BJ (cell line): ENCODE measurements at regions not wholly inside any gene's neighbourhood (a gene's known extent, or its start where the extent isn't known, plus 50 kb on each side); places are given as distances from the start of the nearest gene placed in this dataset.
"Not testable (repeated sequence)": the region's sequence is repeated elsewhere in the genome, so short reads cannot be mapped to it uniquely, and the experiment has no call there.

ENCODE experiments used
- CTCF ChIA-PET: fragments of 350-600 bp; formaldehyde crosslinking; extraction: SDS; loops from one replicate; lab custom pipeline; 2021; ENCODE audit warnings: antibody characterized with exemption, inconsistent platforms; lab: Yijun Ruan, JAX
- POLR2A ChIA-PET: fragments of 300-600 bp; sonication (Branson Sonifier 250); formaldehyde crosslinking; extraction: SDS; loops from one replicate; lab custom pipeline; 2021; ENCODE audit warnings: antibody characterized with exemption; lab: Charles Lee
- DNase-seq: peaks from one replicate; pipeline ENCODE4 v3.0.0-alpha.2; 2011; ENCODE audit warnings: low read depth
- H3K27me3 ChIP-seq: 2 replicates; pipeline ENCODE4 v1.6.0; 2011; ENCODE audit warnings: low read length; ENCODE audit not compliant: control insufficient read depth, insufficient read depth
- H3K36me3 ChIP-seq: 2 replicates; pipeline ENCODE4 v1.5.1; 2011; ENCODE audit warnings: low read length; ENCODE audit not compliant: control insufficient read depth, insufficient read depth
- H3K4me3 ChIP-seq: 2 replicates; pipeline ENCODE4 v1.5.1; 2011; ENCODE audit warnings: low read depth, mild to moderate bottlenecking, control low read depth, low read length
- CTCF ChIP-seq: IDR thresholded peaks from 2 replicates; pipeline ENCODE4 v1.5.1; 2011; ENCODE audit warnings: low read depth, mild to moderate bottlenecking, control low read depth, inconsistent platforms, low read length, moderate library complexity; ENCODE audit not compliant: insufficient read depth

- ChIA-PET CTCF (interaction anchor here (1.1 to 1.4 kb wide), 2 partner anchors 11 to 14 kb away, joined by 4 to 5 read pairs; no protein-coding TSS in a partner anchor), POLR2A (no interaction called here)
- Histone ChIP-seq H3K36me3 (no peaks in the 10 kb centered on the region), H3K4me3 (no peak overlapping the region), H3K27me3 (no peaks in the 10 kb centered on the region)
- no peak for TF ChIP-seq CTCF
- DNase-seq, result no peak
Measured at GRCh38 chr1:200290010-200290685, 119.7 kb downstream of the ZNF281 start.

DNA sequence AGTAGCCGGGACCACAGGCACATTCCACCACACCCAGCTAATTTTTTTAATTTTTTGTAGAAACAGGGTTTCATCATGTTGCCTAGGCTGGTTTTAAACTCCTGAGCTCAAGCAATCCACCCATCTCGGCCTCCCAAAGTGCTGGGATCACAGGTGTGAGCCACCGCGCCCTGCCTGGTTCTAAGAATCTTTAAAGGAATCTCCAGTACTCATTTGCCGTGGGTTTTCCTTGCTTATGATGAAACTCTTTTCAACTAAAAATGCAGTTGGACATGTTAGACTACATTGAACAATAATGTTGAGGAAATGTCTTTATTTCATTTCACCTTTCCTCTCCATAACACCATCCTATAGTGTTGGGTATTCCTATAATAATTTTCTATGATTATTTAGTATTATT, 121.6 kb downstream of the ZNF281 start:
- CTCF ChIA-PET, result interaction anchor here (1.5 kb wide), 1 partner anchor 8 kb away, joined by 3 read pairs; no protein-coding TSS in a partner anchor
- no peak for TF ChIP-seq CTCF
- POLR2A ChIA-PET, result no interaction called here

DNA sequence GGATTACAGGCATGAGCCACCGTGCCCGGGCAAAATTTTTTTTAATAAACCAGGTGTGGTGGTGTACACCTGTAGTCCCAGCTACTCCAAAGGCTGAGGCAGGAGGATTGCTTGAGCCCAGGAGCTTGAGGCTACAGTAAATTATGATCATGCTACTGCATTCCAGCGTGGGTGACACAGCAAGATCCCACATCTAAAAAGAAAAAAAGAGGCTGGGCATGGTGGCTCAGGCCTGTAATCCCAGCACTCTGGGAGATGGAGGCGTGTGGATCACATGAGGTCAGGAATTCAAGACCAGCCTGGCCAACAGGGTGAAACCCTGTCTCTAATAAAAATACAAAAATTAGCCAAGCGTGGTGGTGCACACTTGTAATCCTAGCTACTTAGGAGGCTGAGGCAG, 125.6 kb downstream of the ZNF281 start:
- DNase-seq, CTCF ChIA-PET, H3K4me3 ChIP-seq, H3K27me3 ChIP-seq, H3K36me3 ChIP-seq, POLR2A ChIA-PET: not testable (repeated sequence)

More for the DNA sequence above, 121.6 kb downstream of the ZNF281 start:
- Histone ChIP-seq H3K27me3 (no peaks in the 10 kb centered on the region), H3K4me3 (no peak overlapping the region), H3K36me3 (no peaks in the 10 kb centered on the region)
- no peak for DNase-seq

- ChIA-PET POLR2A (no interaction called here), CTCF (interaction anchor here (0.6 kb wide), 1 partner anchor 59 kb away, joined by 4 read pairs; no protein-coding TSS in a partner anchor)
- no peaks in the 10 kb centered on the region for H3K36me3 ChIP-seq
- DNase-seq, result no peak
- no peak overlapping the region for H3K4me3 ChIP-seq
- H3K27me3 ChIP-seq, result no peaks in the 10 kb centered on the region
- TF ChIP-seq CTCF, result no peak
Measured at GRCh38 chr1:200282497-200283122, 127.2 kb downstream of the ZNF281 start.

- ChIA-PET CTCF (interaction anchor here (0.6 to 1.1 kb wide), 3 partner anchors 51 to 596 kb away, joined by 3 to 4 read pairs (median 3); no protein-coding TSS in a partner anchor), POLR2A (no interaction called here)
- no peak for TF ChIP-seq CTCF
Measured at GRCh38 chr1:200281201-200281835, 128.5 kb downstream of the ZNF281 start.

More at GRCh38 chr1:200281201-200281835, 128.5 kb downstream of the ZNF281 start:
- H3K27me3 ChIP-seq, result no peaks in the 10 kb centered on the region
- no peaks in the 10 kb centered on the region for H3K36me3 ChIP-seq
- no peak for DNase-seq
- no peak overlapping the region for H3K4me3 ChIP-seq
